ENCODE measurements at regions not wholly inside any gene's neighbourhood (a gene's known extent, or its start where the extent isn't known, plus 50 kb on each side); places are given as distances from the start of the nearest gene placed in this dataset.

DNA sequence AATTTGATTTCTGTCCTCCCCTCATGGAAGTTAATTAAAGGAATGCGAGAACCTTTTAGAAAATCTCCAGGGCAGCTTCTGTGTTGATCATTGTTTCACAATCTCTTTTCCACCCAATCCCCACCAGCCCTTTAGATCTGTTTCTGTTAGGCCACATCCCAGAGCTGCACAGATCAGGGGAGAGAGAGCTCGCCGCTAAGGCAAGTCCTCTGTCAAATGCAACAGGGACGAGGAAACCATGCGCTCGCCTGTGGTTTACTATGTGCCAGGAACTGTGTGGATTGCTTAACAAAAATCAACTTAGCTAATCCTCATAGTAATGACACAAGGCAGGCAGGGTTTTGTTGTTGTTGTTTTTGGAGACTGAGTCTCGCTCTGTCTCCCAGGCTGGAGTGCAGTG, 115.4 kb downstream of the SALL1 start:
- TF ChIP-seq, protein P1, sequence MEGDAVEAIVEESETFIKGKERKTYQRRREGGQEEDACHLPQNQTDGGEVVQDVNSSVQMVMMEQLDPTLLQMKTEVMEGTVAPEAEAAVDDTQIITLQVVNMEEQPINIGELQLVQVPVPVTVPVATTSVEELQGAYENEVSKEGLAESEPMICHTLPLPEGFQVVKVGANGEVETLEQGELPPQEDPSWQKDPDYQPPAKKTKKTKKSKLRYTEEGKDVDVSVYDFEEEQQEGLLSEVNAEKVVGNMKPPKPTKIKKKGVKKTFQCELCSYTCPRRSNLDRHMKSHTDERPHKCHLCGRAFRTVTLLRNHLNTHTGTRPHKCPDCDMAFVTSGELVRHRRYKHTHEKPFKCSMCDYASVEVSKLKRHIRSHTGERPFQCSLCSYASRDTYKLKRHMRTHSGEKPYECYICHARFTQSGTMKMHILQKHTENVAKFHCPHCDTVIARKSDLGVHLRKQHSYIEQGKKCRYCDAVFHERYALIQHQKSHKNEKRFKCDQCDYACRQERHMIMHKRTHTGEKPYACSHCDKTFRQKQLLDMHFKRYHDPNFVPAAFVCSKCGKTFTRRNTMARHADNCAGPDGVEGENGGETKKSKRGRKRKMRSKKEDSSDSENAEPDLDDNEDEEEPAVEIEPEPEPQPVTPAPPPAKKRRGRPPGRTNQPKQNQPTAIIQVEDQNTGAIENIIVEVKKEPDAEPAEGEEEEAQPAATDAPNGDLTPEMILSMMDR (IDR thresholded peaks at IDR 0.05), result no peak
- TF ChIP-seq ZFX (IDR thresholded peaks at IDR 0.05; ENCODE audit: borderline replicate concordance), result no peak
